GM19099 (cell line): ENCODE measurements at regions not wholly inside any gene's neighbourhood (a gene's known extent, or its start where the extent isn't known, plus 50 kb on each side); places are given as distances from the start of the nearest gene placed in this dataset.

Experiments
- POLR2A ChIP-seq: IDR thresholded peaks from 3 replicates; pipeline ENCODE4 v1.6.1; 2011; ENCODE audit warnings: low read depth; ENCODE audit not compliant: insufficient read length; ENCODE audit errors: extremely low read depth

GRCh38 chr3:193879864-193880242 is 256.1 kb upstream of the HES1 start:
- no peak for TF ChIP-seq POLR2A

GRCh38 chr3:193882091-193882490 is 253.9 kb upstream of the HES1 start:
- no peak for TF ChIP-seq POLR2A

DNA sequence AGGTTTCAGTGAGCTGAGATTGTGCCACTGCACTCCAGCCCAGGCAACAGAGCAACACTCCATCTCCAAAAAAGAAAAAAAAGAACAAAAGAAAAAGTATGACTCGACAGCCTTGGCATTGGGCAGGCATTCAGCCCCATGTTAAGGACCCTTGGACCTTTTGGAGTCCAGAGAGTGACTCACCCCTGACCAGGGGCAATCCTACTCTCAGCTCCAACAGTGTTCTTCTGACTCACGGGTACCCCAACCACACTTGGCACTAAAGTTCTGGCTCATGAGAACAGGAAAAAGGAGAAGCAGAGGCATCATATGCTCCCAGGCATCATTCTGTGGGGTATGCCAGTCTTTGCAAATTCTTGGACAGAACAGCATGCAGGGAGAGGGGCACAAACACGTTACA is 252.4 kb upstream of the HES1 start:
- TF ChIP-seq POLR2A: no peak

- no peak for TF ChIP-seq POLR2A
Observed at GRCh38 chr3:193884027-193884426, 251.9 kb upstream of the HES1 start.

DNA sequence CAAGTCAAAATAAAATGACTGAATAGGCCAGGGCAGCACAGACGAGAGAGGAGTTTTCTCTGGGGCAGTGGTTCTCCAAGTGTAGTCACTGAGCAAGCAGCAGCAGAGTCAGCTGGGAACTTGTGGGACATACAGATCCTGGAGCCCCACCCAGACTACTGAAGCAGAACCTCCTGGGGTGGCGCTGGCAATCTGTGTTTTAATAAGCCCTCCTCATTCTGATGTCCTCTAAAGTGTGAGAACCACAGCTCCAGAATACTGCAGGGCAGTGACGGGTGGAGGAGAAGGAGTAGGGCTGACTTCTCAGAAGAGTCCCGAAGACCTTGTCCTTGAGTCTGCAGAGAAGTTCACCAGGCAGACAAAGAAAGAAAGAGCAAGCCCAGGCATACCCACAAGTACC is 251.3 kb upstream of the HES1 start:
- no peak for TF ChIP-seq POLR2A

GRCh38 chr3:193885832-193886231 is 250.1 kb upstream of the HES1 start:
- no peak for TF ChIP-seq POLR2A

GRCh38 chr3:193890016-193890897 is 245.7 kb upstream of the HES1 start:
- TF ChIP-seq POLR2A: no peak

DNA sequence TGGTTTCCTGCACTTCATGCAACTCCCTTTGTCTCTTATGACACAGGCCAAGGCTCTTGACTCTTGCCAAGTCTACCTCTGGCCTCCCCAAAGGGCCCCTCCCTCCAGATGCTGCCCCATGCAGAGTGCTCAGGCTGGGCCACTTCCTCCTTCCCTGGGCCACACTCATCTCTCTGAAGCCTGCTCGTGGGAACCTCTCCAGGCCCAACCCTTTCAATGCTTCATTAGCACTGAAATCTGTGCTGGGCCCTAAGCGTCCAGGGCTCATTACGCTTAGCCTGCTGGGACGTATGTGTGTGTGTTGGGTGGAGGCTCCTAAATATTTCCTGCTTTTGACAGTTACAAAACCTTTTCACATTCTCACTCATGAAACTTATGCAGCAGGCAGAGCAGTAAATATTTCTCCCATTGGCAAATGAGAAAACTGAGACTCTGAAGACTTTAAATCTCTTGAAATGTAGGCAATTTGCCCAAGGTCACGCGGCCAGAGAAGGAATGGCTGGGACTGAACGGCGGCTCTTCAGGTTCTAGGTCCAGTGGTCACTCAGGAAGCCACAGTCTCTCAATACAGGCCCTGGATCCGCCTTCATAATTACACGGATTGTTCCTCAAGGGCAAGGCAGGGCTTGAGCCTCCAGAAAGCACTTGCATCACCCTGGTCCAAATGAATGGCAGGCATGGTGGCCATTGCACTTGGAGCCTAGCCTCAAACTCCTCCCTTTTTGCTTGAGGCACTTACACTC is 241.7 kb upstream of the HES1 start:
- TF ChIP-seq POLR2A: no peak

- no peak for TF ChIP-seq POLR2A
Observed at GRCh38 chr3:193895409-193895808, 240.5 kb upstream of the HES1 start.

- TF ChIP-seq POLR2A: no peak
Observed at GRCh38 chr3:193896419-193896818, 239.5 kb upstream of the HES1 start.

- TF ChIP-seq POLR2A: no peak
Observed at GRCh38 chr3:193897288-193897687, 238.7 kb upstream of the HES1 start.

GRCh38 chr3:193897731-193898180 is 238.2 kb upstream of the HES1 start:
- TF ChIP-seq POLR2A: no peak

DNA sequence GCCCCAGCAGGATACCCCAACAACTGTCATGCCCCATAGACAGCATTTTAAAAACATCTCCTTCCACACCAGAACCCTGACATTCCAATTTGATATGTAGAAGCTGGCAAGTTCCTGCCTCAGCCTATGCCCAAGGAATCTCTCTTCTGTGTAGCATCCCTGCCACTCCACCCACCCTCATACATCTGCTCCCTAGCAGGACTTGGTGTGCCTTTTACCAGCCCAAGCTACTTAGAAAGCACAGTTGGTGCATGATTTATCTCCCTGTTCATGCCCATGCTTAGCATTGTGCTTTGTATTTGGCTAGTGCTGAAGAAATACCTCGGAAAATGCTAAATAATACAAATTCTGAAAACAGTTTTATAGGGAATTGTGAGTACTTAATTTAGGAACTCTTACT is 236.9 kb upstream of the HES1 start:
- TF ChIP-seq POLR2A: no peak

- no peak for TF ChIP-seq POLR2A
Observed at GRCh38 chr3:193901007-193901406, 234.9 kb upstream of the HES1 start.

GRCh38 chr3:193902607-193903511 is 233.1 kb upstream of the HES1 start:
- no peak for TF ChIP-seq POLR2A

- no peak for TF ChIP-seq POLR2A
Observed at GRCh38 chr3:193903512-193903817, 232.5 kb upstream of the HES1 start.

GRCh38 chr3:193903966-193904365 is 232.0 kb upstream of the HES1 start:
- TF ChIP-seq POLR2A: no peak
